ENCODE measurements at regions not wholly inside any gene's neighbourhood (a gene's known extent, or its start where the extent isn't known, plus 50 kb on each side); places are given as distances from the start of the nearest gene placed in this dataset.

DNA sequence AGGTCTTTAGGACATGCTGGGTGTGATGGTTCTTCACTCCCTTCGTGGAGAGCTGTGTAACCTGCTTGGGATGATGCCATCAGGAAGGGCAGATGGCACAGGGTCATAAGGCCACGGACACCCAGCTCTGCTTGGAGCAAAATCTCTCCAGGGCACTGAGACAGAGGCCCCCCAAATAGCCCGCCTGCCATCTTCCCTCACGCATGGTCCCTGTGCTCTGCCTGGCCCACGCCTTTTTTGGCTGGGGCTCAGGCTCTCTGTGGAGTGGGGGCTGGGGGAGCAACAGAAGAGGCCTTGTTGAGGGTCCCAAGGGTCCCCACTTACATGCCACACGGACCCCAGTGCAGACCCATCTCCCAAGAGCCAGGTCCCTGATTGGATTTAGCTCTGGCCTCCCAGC lies 93.3 kb upstream of the RET start:
- TF ChIP-seq, protein P1, sequence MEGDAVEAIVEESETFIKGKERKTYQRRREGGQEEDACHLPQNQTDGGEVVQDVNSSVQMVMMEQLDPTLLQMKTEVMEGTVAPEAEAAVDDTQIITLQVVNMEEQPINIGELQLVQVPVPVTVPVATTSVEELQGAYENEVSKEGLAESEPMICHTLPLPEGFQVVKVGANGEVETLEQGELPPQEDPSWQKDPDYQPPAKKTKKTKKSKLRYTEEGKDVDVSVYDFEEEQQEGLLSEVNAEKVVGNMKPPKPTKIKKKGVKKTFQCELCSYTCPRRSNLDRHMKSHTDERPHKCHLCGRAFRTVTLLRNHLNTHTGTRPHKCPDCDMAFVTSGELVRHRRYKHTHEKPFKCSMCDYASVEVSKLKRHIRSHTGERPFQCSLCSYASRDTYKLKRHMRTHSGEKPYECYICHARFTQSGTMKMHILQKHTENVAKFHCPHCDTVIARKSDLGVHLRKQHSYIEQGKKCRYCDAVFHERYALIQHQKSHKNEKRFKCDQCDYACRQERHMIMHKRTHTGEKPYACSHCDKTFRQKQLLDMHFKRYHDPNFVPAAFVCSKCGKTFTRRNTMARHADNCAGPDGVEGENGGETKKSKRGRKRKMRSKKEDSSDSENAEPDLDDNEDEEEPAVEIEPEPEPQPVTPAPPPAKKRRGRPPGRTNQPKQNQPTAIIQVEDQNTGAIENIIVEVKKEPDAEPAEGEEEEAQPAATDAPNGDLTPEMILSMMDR (IDR thresholded peaks at IDR 0.05) = no peak
- TF ChIP-seq POLR2A (IDR thresholded peaks at IDR 0.05) = no peak

Data from adrenal gland (tissue), 5 donors.